ENCODE measurements at regions not wholly inside any gene's neighbourhood (a gene's known extent, or its start where the extent isn't known, plus 50 kb on each side); places are given as distances from the start of the nearest gene placed in this dataset.
"Not testable (repeated sequence)": the region's sequence is repeated elsewhere in the genome, so short reads cannot be mapped to it uniquely, and the experiment has no call there.

- no peak for DNase-seq (ENCODE audit: low read depth)
- TF ChIP-seq CTCF (IDR thresholded peaks at IDR 0.05; ENCODE audit: low read depth, low read length) (no peak), MYC (IDR thresholded peaks at IDR 0.05; ENCODE audit: low read depth, low read length) (no peak), MAX (IDR thresholded peaks at IDR 0.05; ENCODE audit: low read depth, low read length) (no peak), POLR2A (IDR thresholded peaks at IDR 0.05; ENCODE audit: extremely low read depth, insufficient read length) (no peak)
- no peak overlapping the region for H3K4me3 ChIP-seq (ENCODE audit: low read depth, low read length)
Measured at GRCh38 chr12:47376927-47377326, 297.2 kb upstream of the AMIGO2 start.

- no peak for TF ChIP-seq MYC (IDR thresholded peaks at IDR 0.05; ENCODE audit: low read depth, low read length)
- no peak for DNase-seq (ENCODE audit: low read depth)
- no peak overlapping the region for H3K4me3 ChIP-seq (ENCODE audit: low read depth, low read length)
Measured at GRCh38 chr12:47373554-47374150, 293.9 kb upstream of the AMIGO2 start.

- no peak overlapping the region for H3K4me3 ChIP-seq (ENCODE audit: low read depth, low read length)
- no peak for DNase-seq (ENCODE audit: low read depth)
- TF ChIP-seq MAX (IDR thresholded peaks at IDR 0.05; ENCODE audit: low read depth, low read length) (no peak), MYC (IDR thresholded peaks at IDR 0.05; ENCODE audit: low read depth, low read length) (no peak), POLR2A (IDR thresholded peaks at IDR 0.05; ENCODE audit: extremely low read depth, insufficient read length) (no peak), CTCF (IDR thresholded peaks at IDR 0.05; ENCODE audit: low read depth, low read length) (no peak)
Measured at GRCh38 chr12:47370421-47370820, 290.7 kb upstream of the AMIGO2 start.

- no peak overlapping the region for H3K4me3 ChIP-seq (ENCODE audit: low read depth, low read length)
- TF ChIP-seq MYC (IDR thresholded peaks at IDR 0.05; ENCODE audit: low read depth, low read length), result no peak
- TF ChIP-seq CTCF (IDR thresholded peaks at IDR 0.05; ENCODE audit: low read depth, low read length), result no peak
- TF ChIP-seq POLR2A (IDR thresholded peaks at IDR 0.05; ENCODE audit: extremely low read depth, insufficient read length), result no peak
- peak; percentile 31; the same call in 1 of the 2 replicates for TF ChIP-seq MAX (IDR thresholded peaks at IDR 0.05; ENCODE audit: low read depth, low read length)
- DNase-seq (ENCODE audit: low read depth), result no peak
Measured at GRCh38 chr12:47369085-47369484, 289.3 kb upstream of the AMIGO2 start.

GRCh38 chr12:47367912-47368537, 288.3 kb upstream of the AMIGO2 start:
- no peak for TF ChIP-seq MAX (IDR thresholded peaks at IDR 0.05; ENCODE audit: low read depth, low read length)
- no peak for TF ChIP-seq CTCF (IDR thresholded peaks at IDR 0.05; ENCODE audit: low read depth, low read length)
- no peak for TF ChIP-seq POLR2A (IDR thresholded peaks at IDR 0.05; ENCODE audit: extremely low read depth, insufficient read length)
- TF ChIP-seq MYC (IDR thresholded peaks at IDR 0.05; ENCODE audit: low read depth, low read length), result no peak
- DNase-seq (ENCODE audit: low read depth), result no peak
- no peak overlapping the region for H3K4me3 ChIP-seq (ENCODE audit: low read depth, low read length)

GRCh38 chr12:47366579-47366978, 286.8 kb upstream of the AMIGO2 start:
- no peak for DNase-seq (ENCODE audit: low read depth)
- TF ChIP-seq MYC (IDR thresholded peaks at IDR 0.05; ENCODE audit: low read depth, low read length), result no peak
- no peak overlapping the region for H3K4me3 ChIP-seq (ENCODE audit: low read depth, low read length)

GRCh38 chr12:47366157-47366556, 286.4 kb upstream of the AMIGO2 start:
- DNase-seq (ENCODE audit: low read depth), result no peak
- TF ChIP-seq CTCF (IDR thresholded peaks at IDR 0.05; ENCODE audit: low read depth, low read length) (no peak), POLR2A (IDR thresholded peaks at IDR 0.05; ENCODE audit: extremely low read depth, insufficient read length) (no peak), MYC (IDR thresholded peaks at IDR 0.05; ENCODE audit: low read depth, low read length) (no peak), MAX (IDR thresholded peaks at IDR 0.05; ENCODE audit: low read depth, low read length) (no peak)
- H3K4me3 ChIP-seq (ENCODE audit: low read depth, low read length), result no peak overlapping the region

GRCh38 chr12:47365443-47366076, 285.8 kb upstream of the AMIGO2 start:
- H3K4me3 ChIP-seq (ENCODE audit: low read depth, low read length); DNase-seq (ENCODE audit: low read depth): not testable (repeated sequence)

Measured in NB4 (cell line).